Choroid plexus epithelial cell (primary cell): ENCODE measurements at regions not wholly inside any gene's neighbourhood (a gene's known extent, or its start where the extent isn't known, plus 50 kb on each side); places are given as distances from the start of the nearest gene placed in this dataset.

ENCODE experiments used
- DNase-seq: peaks from one replicate; pipeline ENCODE4 v3.0.0-alpha.2; 2010; ENCODE audit warnings: low read depth
- H3K4me3 ChIP-seq: 2 replicates; pipeline ENCODE4 v1.5.1; 2011; ENCODE audit warnings: low read depth, mild to moderate bottlenecking, control low read depth, low read length, moderate library complexity
- CTCF ChIP-seq: conservative IDR thresholded peaks from 2 replicates; pipeline ENCODE4 v1.5.1; 2011; ENCODE audit warnings: low read depth, mild to moderate bottlenecking, control low read depth, inconsistent platforms, low read length, moderate library complexity

- no peak for TF ChIP-seq CTCF
- H3K4me3 ChIP-seq, result no peak overlapping the region
- DNase-seq, result no peak
These were observed 802.3 kb downstream of the LIG4 start for GRCh38 chr13:107413005-107413404.

- TF ChIP-seq CTCF, result no peak
- no peak for DNase-seq
These were observed 808.3 kb downstream of the LIG4 start for GRCh38 chr13:107407074-107407473.

GRCh38 chr13:107395927-107396662 lies 819.2 kb downstream of the LIG4 start:
- no peak overlapping the region for H3K4me3 ChIP-seq
- no peak for DNase-seq
- TF ChIP-seq CTCF, result no peak

More at GRCh38 chr13:107407074-107407473, 808.3 kb downstream of the LIG4 start:
- H3K4me3 ChIP-seq, result no peak overlapping the region

- no peak overlapping the region for H3K4me3 ChIP-seq
- no peak for TF ChIP-seq CTCF
- DNase-seq, result no peak
These were observed 823.1 kb downstream of the LIG4 start for GRCh38 chr13:107392205-107392604.

- H3K4me3 ChIP-seq, result no peak overlapping the region
- no peak for DNase-seq
- TF ChIP-seq CTCF, result no peak
These were observed 819.6 kb upstream of the ARGLU1 start for GRCh38 chr13:107387525-107387924.

- H3K4me3 ChIP-seq, result no peak overlapping the region
- no peak for DNase-seq
- TF ChIP-seq CTCF, result no peak
These were observed 811.6 kb upstream of the ARGLU1 start for GRCh38 chr13:107379407-107380155.
